ENCODE measurements at regions not wholly inside any gene's neighbourhood (a gene's known extent, or its start where the extent isn't known, plus 50 kb on each side); places are given as distances from the start of the nearest gene placed in this dataset.

DNA sequence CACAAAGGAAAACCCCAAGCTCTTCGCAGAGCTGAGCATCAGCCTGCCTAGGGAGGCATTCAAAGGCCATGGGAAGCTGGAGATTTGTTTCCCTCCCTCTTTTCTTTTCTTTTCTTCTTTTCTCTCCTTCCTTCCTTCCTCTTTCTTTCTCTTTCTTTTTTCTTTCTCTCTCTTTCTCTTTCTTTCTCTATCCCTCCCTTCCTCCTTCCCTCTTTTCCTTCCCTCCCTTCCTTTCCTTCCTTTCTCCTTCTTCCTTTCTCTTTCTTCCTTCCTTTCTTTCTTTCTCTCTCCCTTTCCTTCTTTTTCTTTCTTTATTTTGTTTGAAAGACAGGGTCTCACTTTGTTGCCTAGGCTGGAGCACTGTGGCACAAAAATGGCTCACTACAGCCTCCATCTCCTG lies 168.4 kb upstream of the ARL4C start:
- no peak overlapping the region for H3K9ac ChIP-seq (ENCODE audit: insufficient read depth, low read length)
- no peaks in the 10 kb centered on the region for H4K20me1 ChIP-seq (ENCODE audit: control insufficient read depth, extremely low read depth, insufficient read depth, low read length)
- H3K79me2 ChIP-seq (ENCODE audit: control insufficient read depth, insufficient read depth, low read length): no peaks in the 10 kb centered on the region
- DNase-seq (ENCODE audit: low read depth in 2 of 2): no peak
- H2AFZ ChIP-seq (ENCODE audit: low read length): no peak overlapping the region
- H3K27ac ChIP-seq (ENCODE audit: insufficient read depth, low read length): no peak overlapping the region
- H3K27me3 ChIP-seq (ENCODE audit: control insufficient read depth, insufficient read depth, low read length): no peaks in the 10 kb centered on the region
- H3K4me2 ChIP-seq (ENCODE audit: extremely low read depth, insufficient read depth, low read length): no peak overlapping the region
- H3K4me3 ChIP-seq (replicated peaks in 1 of 4; ENCODE audit: control extremely low read depth in 1 of 4, insufficient read depth in 1 of 4, low read depth in 3 of 4, low read length in 4 of 4): no peak overlapping the region
- TF ChIP-seq EZH2 (IDR thresholded peaks at IDR 0.05; ENCODE audit: low read length, missing control alignments): no peak
- TF ChIP-seq, protein P1, sequence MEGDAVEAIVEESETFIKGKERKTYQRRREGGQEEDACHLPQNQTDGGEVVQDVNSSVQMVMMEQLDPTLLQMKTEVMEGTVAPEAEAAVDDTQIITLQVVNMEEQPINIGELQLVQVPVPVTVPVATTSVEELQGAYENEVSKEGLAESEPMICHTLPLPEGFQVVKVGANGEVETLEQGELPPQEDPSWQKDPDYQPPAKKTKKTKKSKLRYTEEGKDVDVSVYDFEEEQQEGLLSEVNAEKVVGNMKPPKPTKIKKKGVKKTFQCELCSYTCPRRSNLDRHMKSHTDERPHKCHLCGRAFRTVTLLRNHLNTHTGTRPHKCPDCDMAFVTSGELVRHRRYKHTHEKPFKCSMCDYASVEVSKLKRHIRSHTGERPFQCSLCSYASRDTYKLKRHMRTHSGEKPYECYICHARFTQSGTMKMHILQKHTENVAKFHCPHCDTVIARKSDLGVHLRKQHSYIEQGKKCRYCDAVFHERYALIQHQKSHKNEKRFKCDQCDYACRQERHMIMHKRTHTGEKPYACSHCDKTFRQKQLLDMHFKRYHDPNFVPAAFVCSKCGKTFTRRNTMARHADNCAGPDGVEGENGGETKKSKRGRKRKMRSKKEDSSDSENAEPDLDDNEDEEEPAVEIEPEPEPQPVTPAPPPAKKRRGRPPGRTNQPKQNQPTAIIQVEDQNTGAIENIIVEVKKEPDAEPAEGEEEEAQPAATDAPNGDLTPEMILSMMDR (conservative IDR thresholded peaks at IDR 0.05 in 1 of 2, IDR thresholded peaks at IDR 0.05 in 1 of 2; ENCODE audit: low read depth in 1 of 2, low read length in 2 of 2): no peak
- H3K36me3 ChIP-seq (ENCODE audit: control insufficient read depth, insufficient read depth, low read length): no peaks in the 10 kb centered on the region
- no peaks in the 10 kb centered on the region for H3K9me3 ChIP-seq (ENCODE audit: control insufficient read depth, insufficient read depth, low read depth, low read length)
- H3K4me1 ChIP-seq (ENCODE audit: control insufficient read depth, extremely low read depth, insufficient read depth, low read length): no peaks in the 10 kb centered on the region

DNA sequence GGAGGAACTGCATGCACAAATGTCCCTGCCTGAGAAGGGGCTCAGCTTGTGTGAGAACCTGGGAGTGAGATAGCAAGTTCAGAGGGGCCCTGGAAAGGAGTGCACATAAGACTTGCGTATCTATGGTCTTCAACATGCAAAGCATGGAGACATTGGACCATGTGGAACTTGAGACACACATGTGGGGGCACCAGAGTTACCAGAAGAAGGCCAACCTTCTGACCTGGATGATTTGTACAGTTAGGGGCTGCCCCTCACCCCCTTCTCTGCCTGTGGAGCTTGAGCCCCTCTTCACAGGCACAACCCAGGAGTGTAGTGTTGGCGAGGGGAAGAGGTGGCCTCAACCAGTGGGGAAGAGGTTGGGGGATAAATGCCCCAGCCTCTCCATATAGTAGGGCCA lies 165.0 kb upstream of the ARL4C start:
- Histone ChIP-seq H2AFZ (ENCODE audit: low read length) (no peak overlapping the region), H4K20me1 (ENCODE audit: control insufficient read depth, extremely low read depth, insufficient read depth, low read length) (no peaks in the 10 kb centered on the region), H3K27ac (ENCODE audit: insufficient read depth, low read length) (no peak overlapping the region), H3K4me2 (ENCODE audit: extremely low read depth, insufficient read depth, low read length) (no peak overlapping the region), H3K36me3 (ENCODE audit: control insufficient read depth, insufficient read depth, low read length) (no peaks in the 10 kb centered on the region), H3K4me1 (ENCODE audit: control insufficient read depth, extremely low read depth, insufficient read depth, low read length) (no peaks in the 10 kb centered on the region), H3K9me3 (ENCODE audit: control insufficient read depth, insufficient read depth, low read depth, low read length) (no peaks in the 10 kb centered on the region), H3K27me3 (ENCODE audit: control insufficient read depth, insufficient read depth, low read length) (no peaks in the 10 kb centered on the region), H3K9ac (ENCODE audit: insufficient read depth, low read length) (no peak overlapping the region), H3K4me3 (replicated peaks in 1 of 4; ENCODE audit: control extremely low read depth in 1 of 4, insufficient read depth in 1 of 4, low read depth in 3 of 4, low read length in 4 of 4) (no peak overlapping the region), H3K79me2 (ENCODE audit: control insufficient read depth, insufficient read depth, low read length) (no peaks in the 10 kb centered on the region)
- no peak for DNase-seq (ENCODE audit: low read depth in 2 of 2)
- no peak for TF ChIP-seq EZH2 (IDR thresholded peaks at IDR 0.05; ENCODE audit: low read length, missing control alignments)
- TF ChIP-seq, protein P1 (conservative IDR thresholded peaks at IDR 0.05 in 1 of 2, IDR thresholded peaks at IDR 0.05 in 1 of 2; ENCODE audit: low read depth in 1 of 2, low read length in 2 of 2): no peak

DNA sequence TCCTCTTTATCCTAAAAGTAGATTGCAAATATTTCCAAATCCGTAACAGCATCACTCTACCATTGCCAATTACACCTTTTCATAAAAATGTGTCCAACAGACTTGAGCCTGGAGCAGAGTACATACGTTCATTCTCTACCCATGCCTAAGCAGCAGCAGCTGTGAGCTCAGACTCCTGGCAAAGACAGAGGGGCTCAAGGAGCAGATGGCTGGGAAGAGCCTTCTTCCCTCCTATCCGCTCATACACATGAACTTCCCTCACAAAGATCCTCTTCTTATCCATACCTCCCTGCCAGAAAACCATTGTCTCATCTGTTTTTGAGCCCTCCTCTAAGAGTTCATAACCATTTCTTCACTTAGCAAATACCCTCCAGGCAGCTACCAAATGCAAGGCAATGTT lies 164.3 kb upstream of the ARL4C start:
- no peak overlapping the region for H3K4me2 ChIP-seq (ENCODE audit: extremely low read depth, insufficient read depth, low read length)
- H3K27ac ChIP-seq (ENCODE audit: insufficient read depth, low read length): no peak overlapping the region
- H3K36me3 ChIP-seq (ENCODE audit: control insufficient read depth, insufficient read depth, low read length): no peaks in the 10 kb centered on the region
- no peaks in the 10 kb centered on the region for H3K4me1 ChIP-seq (ENCODE audit: control insufficient read depth, extremely low read depth, insufficient read depth, low read length)
- H2AFZ ChIP-seq (ENCODE audit: low read length): no peak overlapping the region
- no peaks in the 10 kb centered on the region for H4K20me1 ChIP-seq (ENCODE audit: control insufficient read depth, extremely low read depth, insufficient read depth, low read length)
- H3K9me3 ChIP-seq (ENCODE audit: control insufficient read depth, insufficient read depth, low read depth, low read length): no peaks in the 10 kb centered on the region
- no peak overlapping the region for H3K4me3 ChIP-seq (replicated peaks in 1 of 4; ENCODE audit: control extremely low read depth in 1 of 4, insufficient read depth in 1 of 4, low read depth in 3 of 4, low read length in 4 of 4)
- no peak for DNase-seq (ENCODE audit: low read depth in 2 of 2)
- no peaks in the 10 kb centered on the region for H3K79me2 ChIP-seq (ENCODE audit: control insufficient read depth, insufficient read depth, low read length)
- TF ChIP-seq EZH2 (IDR thresholded peaks at IDR 0.05; ENCODE audit: low read length, missing control alignments): no peak
- TF ChIP-seq, protein P1 (conservative IDR thresholded peaks at IDR 0.05 in 1 of 2, IDR thresholded peaks at IDR 0.05 in 1 of 2; ENCODE audit: low read depth in 1 of 2, low read length in 2 of 2): no peak
- H3K9ac ChIP-seq (ENCODE audit: insufficient read depth, low read length): no peak overlapping the region
- H3K27me3 ChIP-seq (ENCODE audit: control insufficient read depth, insufficient read depth, low read length): no peaks in the 10 kb centered on the region
